ENCODE measurements at regions not wholly inside any gene's neighbourhood (a gene's known extent, or its start where the extent isn't known, plus 50 kb on each side); places are given as distances from the start of the nearest gene placed in this dataset.

- WGBS = 27% methylated on average over 10 of the region's 10 CpGs
- H3K27ac ChIP-seq (ENCODE audit: low read depth in 1 of 2, low read length in 1 of 2) = no peak overlapping the region
- DNase-seq (ENCODE audit: low read depth in 6 of 9, low spot score in 9 of 9) = peak in 8 of 9 donors; percentile 11 to 59 (median 28)
These were observed 330.2 kb upstream of the FANCL start for GRCh38 chr2:58571181-58571852.

DNA sequence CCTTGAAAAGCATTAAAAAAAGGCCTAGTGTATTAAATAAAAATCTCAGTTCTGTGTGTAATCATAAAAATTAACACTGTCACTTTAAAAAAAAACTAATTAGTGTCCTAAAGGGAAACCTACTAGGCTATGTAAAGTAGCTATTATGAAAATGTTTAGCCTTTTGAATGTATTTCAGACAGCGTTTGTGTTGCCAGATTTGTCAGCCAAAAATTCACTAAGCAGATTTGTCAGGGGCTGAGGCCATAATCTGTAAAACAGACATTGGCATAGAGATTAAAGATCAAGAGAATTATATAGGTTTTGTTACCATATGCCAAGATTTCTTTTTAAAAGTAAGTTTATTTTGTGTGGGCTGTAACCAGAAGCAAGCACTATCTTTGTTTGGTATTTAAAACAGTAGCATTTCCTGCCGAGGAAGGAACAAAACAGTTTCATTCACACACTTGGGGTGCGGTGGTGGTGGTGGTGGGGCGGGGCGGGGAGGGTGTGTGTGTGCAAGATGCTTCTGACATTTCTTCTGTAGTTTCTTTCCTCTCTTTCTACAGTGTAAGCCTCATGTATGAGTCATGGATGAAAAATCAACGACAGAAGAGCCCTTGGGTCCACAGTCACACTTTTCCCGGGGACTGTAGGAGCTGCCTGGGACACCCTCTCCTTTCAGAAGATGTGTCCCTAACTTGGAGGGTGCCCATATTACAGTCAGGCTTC is 328.5 kb upstream of the FANCL start:
- H3K4me3 ChIP-seq (ENCODE audit: low read length in 2 of 2) = no peak overlapping the region
- peak in 6 of 9 donors; percentile 9 to 47 (median 14) for DNase-seq (ENCODE audit: low read depth in 6 of 9, low spot score in 9 of 9)
- H3K27me3 ChIP-seq (ENCODE audit: control insufficient read depth in 2 of 2, insufficient read depth in 1 of 2, low read length in 1 of 2) = no peaks in the 10 kb centered on the region
- no peaks in the 10 kb centered on the region for H3K9me3 ChIP-seq (ENCODE audit: control insufficient read depth in 2 of 2, insufficient read depth in 1 of 2, low read length in 1 of 2)
- H3K4me1 ChIP-seq (ENCODE audit: control insufficient read depth in 2 of 2, insufficient read depth in 2 of 2, low read length in 2 of 2) = peaks cover 0 to 9% of the 10 kb centered on the region in 2 donors
- no peaks in the 10 kb centered on the region for H3K36me3 ChIP-seq (ENCODE audit: control insufficient read depth in 2 of 2, insufficient read depth in 2 of 2, low read length in 1 of 2)
- 49% methylated on average over 7 of the region's 7 CpGs for WGBS
- H3K27ac ChIP-seq (ENCODE audit: low read depth in 1 of 2, low read length in 1 of 2) = peak overlapping the region in 1 of 2 donors; percentile 25

More at GRCh38 chr2:58571181-58571852, 330.2 kb upstream of the FANCL start:
- no peak overlapping the region for H3K4me3 ChIP-seq (ENCODE audit: low read length in 2 of 2)
- H3K4me1 ChIP-seq (ENCODE audit: control insufficient read depth in 2 of 2, insufficient read depth in 2 of 2, low read length in 2 of 2) = peaks cover 0 to 9% of the 10 kb centered on the region in 2 donors
- no peaks in the 10 kb centered on the region for H3K27me3 ChIP-seq (ENCODE audit: control insufficient read depth in 2 of 2, insufficient read depth in 1 of 2, low read length in 1 of 2)
- H3K36me3 ChIP-seq (ENCODE audit: control insufficient read depth in 2 of 2, insufficient read depth in 2 of 2, low read length in 1 of 2) = no peaks in the 10 kb centered on the region
- H3K9me3 ChIP-seq (ENCODE audit: control insufficient read depth in 2 of 2, insufficient read depth in 1 of 2, low read length in 1 of 2) = no peaks in the 10 kb centered on the region

DNA sequence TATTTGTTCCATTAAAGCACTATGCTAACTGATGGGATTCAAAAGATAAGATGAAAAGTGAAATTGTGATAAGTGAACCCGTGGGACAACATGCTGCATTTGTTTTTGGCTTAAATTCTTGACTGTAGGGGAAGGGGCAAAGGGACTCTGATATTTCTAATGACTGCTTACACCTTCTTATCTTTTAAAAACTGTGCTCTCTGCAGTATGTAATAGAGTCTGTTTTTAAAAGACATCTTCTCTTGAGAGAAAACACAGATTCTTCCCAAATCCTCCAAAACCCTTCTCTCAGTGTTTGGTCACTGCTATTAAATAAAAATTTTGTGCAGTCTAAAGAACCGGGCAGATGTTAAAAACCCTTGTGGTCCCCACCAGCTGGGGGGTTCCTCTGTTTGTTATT is 327.8 kb upstream of the FANCL start:
- Histone ChIP-seq H3K36me3 (ENCODE audit: control insufficient read depth in 2 of 2, insufficient read depth in 2 of 2, low read length in 1 of 2) (no peaks in the 10 kb centered on the region), H3K27ac (ENCODE audit: low read depth in 1 of 2, low read length in 1 of 2) (no peak overlapping the region), H3K9me3 (ENCODE audit: control insufficient read depth in 2 of 2, insufficient read depth in 1 of 2, low read length in 1 of 2) (no peaks in the 10 kb centered on the region), H3K27me3 (ENCODE audit: control insufficient read depth in 2 of 2, insufficient read depth in 1 of 2, low read length in 1 of 2) (no peaks in the 10 kb centered on the region), H3K4me1 (ENCODE audit: control insufficient read depth in 2 of 2, insufficient read depth in 2 of 2, low read length in 2 of 2) (peaks cover 0 to 9% of the 10 kb centered on the region in 2 donors), H3K4me3 (ENCODE audit: low read length in 2 of 2) (no peak overlapping the region)
- WGBS = 94% methylated on average over 2 of the region's 2 CpGs
- DNase-seq (ENCODE audit: low read depth in 6 of 9, low spot score in 9 of 9) = no peak

DNA sequence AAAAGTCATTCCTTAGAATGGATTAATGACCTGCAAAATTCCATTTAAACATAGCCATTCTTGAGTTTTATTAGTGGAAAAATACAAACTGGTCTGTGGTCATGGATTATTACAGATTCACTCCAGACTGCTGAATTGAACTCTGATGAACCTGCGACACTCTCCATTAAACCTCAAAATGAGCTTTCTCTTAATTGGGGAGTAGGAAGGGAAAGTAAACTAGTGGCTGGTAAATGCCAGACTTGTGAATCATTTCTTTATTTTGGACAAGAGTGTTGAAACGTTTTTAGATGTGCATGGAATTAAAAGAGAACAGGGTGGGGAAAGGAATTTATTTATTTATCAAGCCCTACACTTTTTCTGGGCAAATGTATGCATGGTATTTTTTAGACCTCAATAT is 321.2 kb upstream of the FANCL start:
- H3K27ac ChIP-seq (ENCODE audit: low read depth in 1 of 2, low read length in 1 of 2) = no peak overlapping the region
- no peaks in the 10 kb centered on the region for H3K4me1 ChIP-seq (ENCODE audit: control insufficient read depth in 2 of 2, insufficient read depth in 2 of 2, low read length in 2 of 2)
- 88% methylated on average over 2 of the region's 2 CpGs for WGBS
- H3K9me3 ChIP-seq (ENCODE audit: control insufficient read depth in 2 of 2, insufficient read depth in 1 of 2, low read length in 1 of 2) = no peaks in the 10 kb centered on the region
- no peak for DNase-seq (ENCODE audit: low read depth in 6 of 9, low spot score in 9 of 9)
- H3K36me3 ChIP-seq (ENCODE audit: control insufficient read depth in 2 of 2, insufficient read depth in 2 of 2, low read length in 1 of 2) = no peaks in the 10 kb centered on the region
- no peak overlapping the region for H3K4me3 ChIP-seq (ENCODE audit: low read length in 2 of 2)
- no peaks in the 10 kb centered on the region for H3K27me3 ChIP-seq (ENCODE audit: control insufficient read depth in 2 of 2, insufficient read depth in 1 of 2, low read length in 1 of 2)

- DNase-seq (ENCODE audit: low read depth in 6 of 9, low spot score in 9 of 9) = no peak
- no peaks in the 10 kb centered on the region for H3K36me3 ChIP-seq (ENCODE audit: control insufficient read depth in 2 of 2, insufficient read depth in 2 of 2, low read length in 1 of 2)
- no peaks in the 10 kb centered on the region for H3K4me1 ChIP-seq (ENCODE audit: control insufficient read depth in 2 of 2, insufficient read depth in 2 of 2, low read length in 2 of 2)
- H3K4me3 ChIP-seq (ENCODE audit: low read length in 2 of 2) = no peak overlapping the region
- no peaks in the 10 kb centered on the region for H3K9me3 ChIP-seq (ENCODE audit: control insufficient read depth in 2 of 2, insufficient read depth in 1 of 2, low read length in 1 of 2)
- H3K27ac ChIP-seq (ENCODE audit: low read depth in 1 of 2, low read length in 1 of 2) = no peak overlapping the region
- H3K27me3 ChIP-seq (ENCODE audit: control insufficient read depth in 2 of 2, insufficient read depth in 1 of 2, low read length in 1 of 2) = no peaks in the 10 kb centered on the region
- 98% methylated on average over 3 of the region's 3 CpGs for WGBS
These were observed 319.4 kb upstream of the FANCL start for GRCh38 chr2:58560531-58560930.

DNA sequence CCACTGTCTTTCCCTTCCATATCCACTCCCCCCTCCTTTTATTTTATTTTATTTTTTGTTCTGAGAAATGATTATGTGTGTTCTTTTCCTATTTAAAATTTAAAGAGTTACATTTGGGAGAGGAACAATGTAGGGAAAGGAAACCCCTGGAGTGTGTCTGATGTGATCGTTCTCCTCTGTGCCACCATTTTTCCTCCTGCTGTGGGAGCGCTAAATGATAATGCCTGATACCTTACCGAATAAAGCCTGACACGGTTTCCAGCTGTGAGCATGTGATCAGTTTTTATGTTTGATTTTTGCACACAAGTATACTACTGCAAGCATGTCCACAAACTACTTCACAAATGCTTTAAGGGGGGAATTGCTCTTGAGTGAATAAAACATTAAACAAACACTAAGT is 317.8 kb upstream of the FANCL start:
- Histone ChIP-seq H3K27me3 (ENCODE audit: control insufficient read depth in 2 of 2, insufficient read depth in 1 of 2, low read length in 1 of 2) (no peaks in the 10 kb centered on the region), H3K27ac (ENCODE audit: low read depth in 1 of 2, low read length in 1 of 2) (no peak overlapping the region), H3K36me3 (ENCODE audit: control insufficient read depth in 2 of 2, insufficient read depth in 2 of 2, low read length in 1 of 2) (no peaks in the 10 kb centered on the region), H3K9me3 (ENCODE audit: control insufficient read depth in 2 of 2, insufficient read depth in 1 of 2, low read length in 1 of 2) (no peaks in the 10 kb centered on the region), H3K4me1 (ENCODE audit: control insufficient read depth in 2 of 2, insufficient read depth in 2 of 2, low read length in 2 of 2) (no peaks in the 10 kb centered on the region), H3K4me3 (ENCODE audit: low read length in 2 of 2) (no peak overlapping the region)
- 99% methylated on average over 4 of the region's 4 CpGs for WGBS
- no peak for DNase-seq (ENCODE audit: low read depth in 6 of 9, low spot score in 9 of 9)

- Histone ChIP-seq H3K4me3 (ENCODE audit: low read length in 2 of 2) (no peak overlapping the region), H3K36me3 (ENCODE audit: control insufficient read depth in 2 of 2, insufficient read depth in 2 of 2, low read length in 1 of 2) (no peaks in the 10 kb centered on the region), H3K27me3 (ENCODE audit: control insufficient read depth in 2 of 2, insufficient read depth in 1 of 2, low read length in 1 of 2) (no peaks in the 10 kb centered on the region), H3K4me1 (ENCODE audit: control insufficient read depth in 2 of 2, insufficient read depth in 2 of 2, low read length in 2 of 2) (no peaks in the 10 kb centered on the region), H3K27ac (ENCODE audit: low read depth in 1 of 2, low read length in 1 of 2) (no peak overlapping the region), H3K9me3 (ENCODE audit: control insufficient read depth in 2 of 2, insufficient read depth in 1 of 2, low read length in 1 of 2) (no peaks in the 10 kb centered on the region)
- DNase-seq (ENCODE audit: low read depth in 6 of 9, low spot score in 9 of 9) = no peak
- 98% methylated on average over 6 of the region's 6 CpGs for WGBS
These were observed 316.1 kb upstream of the FANCL start for GRCh38 chr2:58557176-58557575.

DNA sequence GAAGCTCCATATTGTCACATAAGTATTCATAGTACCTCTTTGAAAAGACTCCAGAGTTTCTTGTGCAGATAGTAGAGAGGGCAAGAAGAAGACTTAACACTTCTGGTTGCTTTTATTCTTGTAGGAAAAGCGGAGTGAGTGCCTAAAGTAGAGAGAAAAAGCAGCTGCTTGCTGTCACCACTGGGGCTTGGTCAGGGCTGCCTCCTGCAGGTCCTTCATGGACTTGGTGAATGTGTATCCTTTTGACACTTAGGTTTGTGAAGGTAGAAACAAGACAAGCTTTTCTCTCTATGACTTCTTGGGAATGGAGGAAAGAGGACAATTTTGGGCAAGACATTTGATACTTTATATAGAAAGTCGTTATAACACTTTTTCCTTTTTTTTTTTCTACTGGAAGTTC is 312.8 kb upstream of the FANCL start:
- no peak overlapping the region for H3K4me3 ChIP-seq (ENCODE audit: low read length in 2 of 2)
- no peaks in the 10 kb centered on the region for H3K36me3 ChIP-seq (ENCODE audit: control insufficient read depth in 2 of 2, insufficient read depth in 2 of 2, low read length in 1 of 2)
- H3K27ac ChIP-seq (ENCODE audit: low read depth in 1 of 2, low read length in 1 of 2) = no peak overlapping the region
- H3K9me3 ChIP-seq (ENCODE audit: control insufficient read depth in 2 of 2, insufficient read depth in 1 of 2, low read length in 1 of 2) = no peaks in the 10 kb centered on the region
- 97% methylated on average over 2 of the region's 2 CpGs for WGBS
- no peaks in the 10 kb centered on the region for H3K4me1 ChIP-seq (ENCODE audit: control insufficient read depth in 2 of 2, insufficient read depth in 2 of 2, low read length in 2 of 2)
- peak in 1 of 9 donors; percentile 4 for DNase-seq (ENCODE audit: low read depth in 6 of 9, low spot score in 9 of 9)
- no peaks in the 10 kb centered on the region for H3K27me3 ChIP-seq (ENCODE audit: control insufficient read depth in 2 of 2, insufficient read depth in 1 of 2, low read length in 1 of 2)

DNA sequence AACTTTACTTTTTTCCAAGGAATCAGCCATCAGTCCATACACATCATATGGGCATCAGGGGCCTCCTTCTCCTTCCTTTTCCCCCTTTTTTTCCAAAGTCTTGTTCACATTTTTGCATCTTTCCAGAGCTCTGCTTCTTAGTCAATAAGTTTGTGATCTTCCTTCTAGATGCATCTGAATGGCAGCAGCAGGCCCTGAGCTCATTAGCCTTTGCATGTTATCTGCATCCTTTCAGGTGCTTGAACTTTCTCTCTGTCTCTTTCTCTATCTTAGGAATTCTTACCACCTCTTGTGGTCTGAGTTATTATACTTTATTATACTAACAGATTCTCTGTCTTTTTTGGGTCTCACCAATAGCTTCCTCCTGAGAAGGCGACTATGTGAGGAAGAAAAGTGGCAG is 312.4 kb upstream of the FANCL start:
- WGBS = 95% methylated on average over 1 of the region's 1 CpG
- Histone ChIP-seq H3K27me3 (ENCODE audit: control insufficient read depth in 2 of 2, insufficient read depth in 1 of 2, low read length in 1 of 2) (no peaks in the 10 kb centered on the region), H3K9me3 (ENCODE audit: control insufficient read depth in 2 of 2, insufficient read depth in 1 of 2, low read length in 1 of 2) (no peaks in the 10 kb centered on the region)

More for the DNA sequence above, 312.4 kb upstream of the FANCL start:
- no peak for DNase-seq (ENCODE audit: low read depth in 6 of 9, low spot score in 9 of 9)
- Histone ChIP-seq H3K27ac (ENCODE audit: low read depth in 1 of 2, low read length in 1 of 2) (no peak overlapping the region), H3K36me3 (ENCODE audit: control insufficient read depth in 2 of 2, insufficient read depth in 2 of 2, low read length in 1 of 2) (no peaks in the 10 kb centered on the region), H3K4me3 (ENCODE audit: low read length in 2 of 2) (no peak overlapping the region), H3K4me1 (ENCODE audit: control insufficient read depth in 2 of 2, insufficient read depth in 2 of 2, low read length in 2 of 2) (no peaks in the 10 kb centered on the region)
